ENCODE measurements at regions not wholly inside any gene's neighbourhood (a gene's known extent, or its start where the extent isn't known, plus 50 kb on each side); places are given as distances from the start of the nearest gene placed in this dataset.

DNA sequence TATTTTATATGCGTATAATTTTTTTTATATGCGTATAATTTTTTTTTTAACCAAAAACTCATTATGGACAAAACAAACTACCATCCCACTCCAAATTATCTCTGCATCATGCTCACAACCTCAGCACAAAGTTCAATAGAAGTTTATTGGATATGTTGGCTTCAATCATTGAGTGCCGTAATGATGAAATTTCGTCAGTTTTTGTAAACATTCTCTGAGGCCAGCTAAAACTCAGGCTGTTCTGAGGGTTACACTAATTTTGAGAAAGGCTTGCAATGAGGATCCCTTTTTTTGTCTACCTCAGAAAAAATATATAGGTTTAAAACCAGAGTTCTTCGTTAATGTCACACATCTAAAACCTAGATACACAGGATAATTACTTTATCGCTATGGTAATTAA lies 1253.2 kb downstream of the EFNA5 start:
- TF ChIP-seq, protein P1, sequence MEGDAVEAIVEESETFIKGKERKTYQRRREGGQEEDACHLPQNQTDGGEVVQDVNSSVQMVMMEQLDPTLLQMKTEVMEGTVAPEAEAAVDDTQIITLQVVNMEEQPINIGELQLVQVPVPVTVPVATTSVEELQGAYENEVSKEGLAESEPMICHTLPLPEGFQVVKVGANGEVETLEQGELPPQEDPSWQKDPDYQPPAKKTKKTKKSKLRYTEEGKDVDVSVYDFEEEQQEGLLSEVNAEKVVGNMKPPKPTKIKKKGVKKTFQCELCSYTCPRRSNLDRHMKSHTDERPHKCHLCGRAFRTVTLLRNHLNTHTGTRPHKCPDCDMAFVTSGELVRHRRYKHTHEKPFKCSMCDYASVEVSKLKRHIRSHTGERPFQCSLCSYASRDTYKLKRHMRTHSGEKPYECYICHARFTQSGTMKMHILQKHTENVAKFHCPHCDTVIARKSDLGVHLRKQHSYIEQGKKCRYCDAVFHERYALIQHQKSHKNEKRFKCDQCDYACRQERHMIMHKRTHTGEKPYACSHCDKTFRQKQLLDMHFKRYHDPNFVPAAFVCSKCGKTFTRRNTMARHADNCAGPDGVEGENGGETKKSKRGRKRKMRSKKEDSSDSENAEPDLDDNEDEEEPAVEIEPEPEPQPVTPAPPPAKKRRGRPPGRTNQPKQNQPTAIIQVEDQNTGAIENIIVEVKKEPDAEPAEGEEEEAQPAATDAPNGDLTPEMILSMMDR (IDR thresholded peaks at IDR 0.05; ENCODE audit: low read length), result no peak
- TF ChIP-seq EZH2 (IDR thresholded peaks at IDR 0.05; ENCODE audit: borderline replicate concordance, low read length), result no peak
